PC-9 (cell line): ENCODE measurements at regions not wholly inside any gene's neighbourhood (a gene's known extent, or its start where the extent isn't known, plus 50 kb on each side); places are given as distances from the start of the nearest gene placed in this dataset.

Source experiments
- CTCF ChIP-seq: fragments of 200-600 bp; sonication (generic); conservative IDR thresholded peaks from 2 replicates; pipeline ENCODE4 v1.6.1; 2017; ENCODE audit warnings: mixed run types, antibody characterized with exemption, mild to moderate bottlenecking, moderate library complexity
- EZH2 ChIP-seq: fragments of 200-600 bp; sonication (generic); IDR thresholded peaks from 2 replicates; pipeline ENCODE4 v1.8.0; 2017; ENCODE audit warnings: antibody characterized with exemption, low read depth

- TF ChIP-seq CTCF (no peak), EZH2 (no peak)
Observed at GRCh38 chr11:29641201-29641600, 375.6 kb downstream of the KCNA4 start.
